ENCODE measurements at regions not wholly inside any gene's neighbourhood (a gene's known extent, or its start where the extent isn't known, plus 50 kb on each side); places are given as distances from the start of the nearest gene placed in this dataset.
A peak's percentile ranks its signal among the peaks of the same experiment; 100 is the strongest.
"Not testable (repeated sequence)": the region's sequence is repeated elsewhere in the genome, so short reads cannot be mapped to it uniquely, and the experiment has no call there.

GRCh38 chr6:106799031-106799894, 169.9 kb downstream of the QRSL1 start:
- no peak for DNase-seq (ENCODE audit: low spot score)

- DNase-seq (ENCODE audit: low spot score) = no peak
These were observed 167.8 kb downstream of the QRSL1 start for GRCh38 chr6:106797186-106797585.

- no peak for DNase-seq (ENCODE audit: low spot score)
These were observed 167.4 kb downstream of the QRSL1 start for GRCh38 chr6:106796781-106797180.

- no peak for DNase-seq (ENCODE audit: low spot score)
These were observed 164.8 kb downstream of the QRSL1 start for GRCh38 chr6:106794129-106794528.

GRCh38 chr6:106792536-106793236, 163.3 kb downstream of the QRSL1 start:
- DNase-seq (ENCODE audit: low spot score) = peak; percentile 4

GRCh38 chr6:106790935-106791334, 161.6 kb downstream of the QRSL1 start:
- DNase-seq (ENCODE audit: low spot score) = no peak

- no peak for DNase-seq (ENCODE audit: low spot score)
These were observed 160.9 kb downstream of the QRSL1 start for GRCh38 chr6:106790149-106790770.

GRCh38 chr6:106789428-106790148, 160.2 kb downstream of the QRSL1 start:
- DNase-seq (ENCODE audit: low spot score) = no peak

- no peak for DNase-seq (ENCODE audit: low spot score)
These were observed 159.4 kb downstream of the QRSL1 start for GRCh38 chr6:106788761-106789160.

GRCh38 chr6:106787327-106788196, 158.2 kb downstream of the QRSL1 start:
- no peak for DNase-seq (ENCODE audit: low spot score)

GRCh38 chr6:106785298-106785697, 155.9 kb downstream of the QRSL1 start:
- no peak for DNase-seq (ENCODE audit: low spot score)

GRCh38 chr6:106783640-106784566, 154.5 kb downstream of the QRSL1 start:
- no peak for DNase-seq (ENCODE audit: low spot score)

- DNase-seq (ENCODE audit: low spot score) = no peak
These were observed 153.3 kb downstream of the QRSL1 start for GRCh38 chr6:106782536-106783285.

- DNase-seq (ENCODE audit: low spot score) = not testable (repeated sequence)
These were observed 150.2 kb downstream of the QRSL1 start for GRCh38 chr6:106779552-106779951.

GRCh38 chr6:106778943-106779342, 149.6 kb downstream of the QRSL1 start:
- DNase-seq (ENCODE audit: low spot score) = no peak

- no peak for DNase-seq (ENCODE audit: low spot score)
These were observed 144.7 kb downstream of the QRSL1 start for GRCh38 chr6:106773996-106774629.

GRCh38 chr6:106773522-106773921, 144.1 kb downstream of the QRSL1 start:
- no peak for DNase-seq (ENCODE audit: low spot score)

GRCh38 chr6:106772270-106773142, 143.1 kb downstream of the QRSL1 start:
- no peak for DNase-seq (ENCODE audit: low spot score)
